AG09309 (cell line): ENCODE measurements at regions not wholly inside any gene's neighbourhood (a gene's known extent, or its start where the extent isn't known, plus 50 kb on each side); places are given as distances from the start of the nearest gene placed in this dataset.
"Not testable (repeated sequence)": the region's sequence is repeated elsewhere in the genome, so short reads cannot be mapped to it uniquely, and the experiment has no call there.

Source experiments
- DNase-seq: peaks from one replicate; pipeline ENCODE4 v3.0.0-alpha.2; 2010; ENCODE audit warnings: low read depth
- H3K4me3 ChIP-seq: 2 replicates; pipeline ENCODE4 v1.5.1; 2011; ENCODE audit warnings: mild to moderate bottlenecking, low read depth, low read length, moderate library complexity; ENCODE audit not compliant: control insufficient read depth
- CTCF ChIP-seq: IDR thresholded peaks from 2 replicates; pipeline ENCODE4 v1.5.1; 2011; ENCODE audit warnings: mild to moderate bottlenecking, low read depth, low read length, inconsistent platforms; ENCODE audit not compliant: insufficient read depth, control insufficient read depth; ENCODE audit errors: missing control alignments

- peak; percentile 31 for DNase-seq
- no peak for TF ChIP-seq CTCF
- no peak overlapping the region for H3K4me3 ChIP-seq
These were observed 111.2 kb downstream of the CEP44 start for GRCh38 chr4:174394915-174395314.

GRCh38 chr4:174389439-174389838 lies 105.7 kb downstream of the CEP44 start:
- no peak for DNase-seq

GRCh38 chr4:174388461-174389145 lies 104.9 kb downstream of the CEP44 start:
- no peak for TF ChIP-seq CTCF
- H3K4me3 ChIP-seq, result no peak overlapping the region
- DNase-seq, result no peak

More at GRCh38 chr4:174389439-174389838, 105.7 kb downstream of the CEP44 start:
- no peak overlapping the region for H3K4me3 ChIP-seq
- no peak for TF ChIP-seq CTCF

GRCh38 chr4:174387721-174388120 lies 104.0 kb downstream of the CEP44 start:
- TF ChIP-seq CTCF, result no peak
- DNase-seq, result no peak
- no peak overlapping the region for H3K4me3 ChIP-seq

- TF ChIP-seq CTCF, result no peak
- no peak overlapping the region for H3K4me3 ChIP-seq
- no peak for DNase-seq
These were observed 103.4 kb downstream of the CEP44 start for GRCh38 chr4:174387143-174387542.

GRCh38 chr4:174383783-174384182 lies 100.1 kb downstream of the CEP44 start:
- no peak overlapping the region for H3K4me3 ChIP-seq
- no peak for TF ChIP-seq CTCF
- DNase-seq, result no peak

GRCh38 chr4:174382938-174383605 lies 99.4 kb downstream of the CEP44 start:
- H3K4me3 ChIP-seq, DNase-seq: not testable (repeated sequence)
